H1 (cell line): ENCODE measurements at regions not wholly inside any gene's neighbourhood (a gene's known extent, or its start where the extent isn't known, plus 50 kb on each side); places are given as distances from the start of the nearest gene placed in this dataset.

Source experiments
- CTCF ChIA-PET: fragments of 300-600 bp; sonication (Branson Sonifier 250); formaldehyde crosslinking; loops from one replicate; lab custom pipeline; 2021; ENCODE audit not compliant: partially characterized antibody; lab: Charles Lee
- POLR2A ChIA-PET: fragments of 300-600 bp; sonication (Branson Sonifier 250); formaldehyde crosslinking; loops from one replicate; lab custom pipeline; 2021; ENCODE audit warnings: inconsistent platforms; ENCODE audit not compliant: partially characterized antibody; lab: Charles Lee
- DNase-seq, 2 experiments: peaks; one replicate each; pipeline versions ENCODE4 v3.0.0 to v3.0.0-alpha.2; 2010 to 2022; ENCODE audit warnings: low spot score in 2 of 2, low read depth in 1 of 2, mixed read lengths in 1 of 2
- FAIRE-seq: peaks from 2 replicates; lab custom pipeline; 2011; peaks lifted over from hg19 to GRCh38; lab: Jason Lieb, UNC
- H2AFZ ChIP-seq: 2 replicates; pipeline ENCODE4 v1.8.1; 2012; ENCODE audit warnings: low read length, inconsistent platforms
- H2AK5ac ChIP-seq: 2 replicates; pipeline ENCODE4 v1.6.1; 2013; ENCODE audit warnings: low read depth, low read length
- H2BK120ac ChIP-seq: replicated peaks from 2 replicates; pipeline ENCODE3; 2013; ENCODE audit warnings: low read depth, low read length, inconsistent platforms
- H2BK12ac ChIP-seq: 2 replicates; pipeline ENCODE4 v1.6.1; 2013; ENCODE audit warnings: low read depth, low read length
- H2BK15ac ChIP-seq: 2 replicates; pipeline ENCODE4 v1.6.1; 2013; ENCODE audit warnings: low read length
- H2BK20ac ChIP-seq: 2 replicates; pipeline ENCODE4 v1.6.1; 2013; ENCODE audit warnings: low read length
- H2BK5ac ChIP-seq: 2 replicates; pipeline ENCODE4 v1.6.1; 2013; ENCODE audit warnings: low read depth, low read length
- H3K14ac ChIP-seq: 2 replicates; pipeline ENCODE4 v1.6.1; 2013; ENCODE audit warnings: inconsistent platforms; ENCODE audit not compliant: insufficient read length
- H3K18ac ChIP-seq: 2 replicates; pipeline ENCODE4 v1.6.1; 2013; ENCODE audit warnings: low read length; ENCODE audit errors: extremely low read depth
- H3K23ac ChIP-seq: 2 replicates; pipeline ENCODE4 v1.6.1; 2013; ENCODE audit warnings: inconsistent platforms; ENCODE audit not compliant: insufficient read length
- H3K23me2 ChIP-seq: 2 replicates; pipeline ENCODE4 v1.6.1; 2013; ENCODE audit warnings: low read depth, low read length
- H3K27ac ChIP-seq: 2 replicates; pipeline ENCODE4 v1.6.1; 2011; ENCODE audit warnings: low read depth, low read length, inconsistent platforms
- H3K27me3 ChIP-seq, 4 experiments: replicated peaks in 1 of 4; 1 replicate in 1 of 4; 2 replicates in 3 of 4; pipeline versions ENCODE4 v1.6.1 to v1.8.1; 2011 to 2013; ENCODE audit warnings: low read length in 3 of 4, mild to moderate bottlenecking in 3 of 4, inconsistent platforms in 2 of 4, mixed read lengths in 2 of 4, moderate library complexity in 1 of 4; ENCODE audit not compliant: control insufficient read depth in 3 of 4, insufficient read depth in 3 of 4; ENCODE audit errors: extremely low read depth in 1 of 4
- H3K36me3 ChIP-seq, 4 experiments: 2 replicates each; pipeline versions ENCODE4 v1.6.1 to v1.8.1; 2011 to 2013; ENCODE audit warnings: mild to moderate bottlenecking in 4 of 4, low read length in 3 of 4, moderate library complexity in 2 of 4, control low read depth in 1 of 4, inconsistent platforms in 1 of 4; ENCODE audit not compliant: insufficient read depth in 4 of 4, control insufficient read depth in 2 of 4
- H3K4ac ChIP-seq: replicated peaks from 2 replicates; pipeline ENCODE3; 2013; ENCODE audit warnings: low read length, low read depth, mixed read lengths, inconsistent platforms; ENCODE audit not compliant: insufficient read length
- H3K4me1 ChIP-seq, 4 experiments: replicated peaks in 1 of 4; 1 replicate in 1 of 4; 2 replicates in 3 of 4; pipeline versions ENCODE4 v1.6.1 to v1.8.1; 2011 to 2013; ENCODE audit warnings: low read length in 3 of 4, inconsistent platforms in 2 of 4, mixed read lengths in 1 of 4; ENCODE audit not compliant: insufficient read depth in 4 of 4, control insufficient read depth in 3 of 4
- H3K4me2 ChIP-seq, 2 experiments: 2 replicates each; pipeline versions ENCODE4 v1.6.1 to v1.8.1; 2011 to 2013; ENCODE audit warnings: low read depth in 2 of 2, low read length in 2 of 2, control low read depth in 1 of 2, inconsistent platforms in 1 of 2, mild to moderate bottlenecking in 1 of 2; ENCODE audit not compliant: insufficient read depth in 1 of 2
- H3K4me3 ChIP-seq, 4 experiments: fragments of 200-600, 300-600 bp in 1 of 4; sonication (generic), shearing (Covaris generic), sonication (Bioruptor Twin) in 1 of 4; 2 replicates each; pipeline versions ENCODE4 v1.5.1 to v1.8.1; 2011 to 2016; ENCODE audit warnings: low read length in 4 of 4, low read depth in 3 of 4, control low read depth in 2 of 4, inconsistent platforms in 2 of 4, mild to moderate bottlenecking in 2 of 4, mixed read lengths in 1 of 4, moderate library complexity in 1 of 4; ENCODE audit not compliant: insufficient read depth in 2 of 4; ENCODE audit errors: extremely low read depth in 1 of 4
- H3K56ac ChIP-seq: replicated peaks from 2 replicates; pipeline ENCODE3; 2013; ENCODE audit warnings: low read depth, mild to moderate bottlenecking, mixed read lengths, low read length, inconsistent platforms; ENCODE audit not compliant: insufficient read length
- H3K79me1 ChIP-seq: 2 replicates; pipeline ENCODE4 v1.6.1; 2013; ENCODE audit warnings: low read depth, low read length, control low read depth
- H3K79me2 ChIP-seq, 2 experiments: 2 replicates each; pipeline versions ENCODE4 v1.6.1 to v1.8.1; 2012 to 2013; ENCODE audit warnings: low read length in 2 of 2, mild to moderate bottlenecking in 2 of 2, inconsistent platforms in 1 of 2; ENCODE audit not compliant: insufficient read depth in 2 of 2, control insufficient read depth in 1 of 2
- H3K9ac ChIP-seq, 4 experiments: replicated peaks in 1 of 4; 1 replicate in 1 of 4; 2 replicates in 3 of 4; pipeline versions ENCODE4 v1.6.1 to v1.8.1; 2011 to 2013; ENCODE audit warnings: low read depth in 3 of 4, low read length in 3 of 4, control low read depth in 2 of 4, mild to moderate bottlenecking in 2 of 4, moderate library complexity in 2 of 4, inconsistent platforms in 1 of 4; ENCODE audit errors: extremely low read depth in 1 of 4
- H3K9me3 ChIP-seq, 2 experiments: 2 replicates each; pipeline versions ENCODE4 v1.6.1 to v1.8.1; 2012 to 2013; ENCODE audit warnings: mild to moderate bottlenecking in 2 of 2, moderate library complexity in 2 of 2, control low read depth in 1 of 2, inconsistent platforms in 1 of 2, low read depth in 1 of 2, low read length in 1 of 2, mixed read lengths in 1 of 2; ENCODE audit not compliant: insufficient read depth in 2 of 2
- H4K20me1 ChIP-seq, 2 experiments: replicated peaks in 1 of 2; 2 replicates each; pipeline versions ENCODE3 to v1.8.1; 2011 to 2013; ENCODE audit warnings: inconsistent platforms in 2 of 2, low read length in 2 of 2, mild to moderate bottlenecking in 1 of 2; ENCODE audit not compliant: insufficient read depth in 2 of 2, control insufficient read depth in 1 of 2
- H4K5ac ChIP-seq: 2 replicates; pipeline ENCODE4 v1.6.1; 2013; ENCODE audit warnings: low read length, low read depth, mixed read lengths, inconsistent platforms; ENCODE audit not compliant: insufficient read length
- H4K8ac ChIP-seq: 2 replicates; pipeline ENCODE4 v1.8.0; 2013; ENCODE audit warnings: mild to moderate bottlenecking, moderate library complexity, low read length, inconsistent platforms; ENCODE audit not compliant: insufficient read depth; ENCODE audit errors: extremely low read depth
- H4K91ac ChIP-seq: replicated peaks from 2 replicates; pipeline ENCODE3; 2013; ENCODE audit warnings: low read length, mixed read lengths, inconsistent platforms; ENCODE audit not compliant: insufficient read length
- ASH2L ChIP-seq: fragments of 200-600, 300-600 bp; sonication (generic); IDR thresholded peaks from one replicate; pipeline ENCODE4 v1.7.1; 2017; ENCODE audit warnings: low read length
- SP1 ChIP-seq: IDR thresholded peaks from 2 replicates; pipeline ENCODE4 v1.6.1; 2011; ENCODE audit warnings: low read depth, low read length
- WGBS, 2 experiments: shearing (Covaris generic) in 1 of 2; methylation state at CpG; one replicate each; pipeline versions ENCODE4 v1.1.6 to v1.1.7; 2013 to 2015; ENCODE audit warnings: low lambda C conversion rate in 2 of 2, mixed read lengths in 2 of 2, inconsistent platforms in 1 of 2, low coverage in 1 of 2, missing lambda C conversion rate in 1 of 2; ENCODE audit not compliant: insufficient replicate concordance in 2 of 2, insufficient coverage in 1 of 2, insufficient read length in 1 of 2; ENCODE audit errors: extremely low coverage in 1 of 2, missing lambda C conversion rate in 1 of 2; 5-methylcytosine and 5-hydroxymethylcytosine counted together

GRCh38 chr11:115699733-115700132 is 195.5 kb upstream of the CADM1 start:
- Histone ChIP-seq H3K4ac (no peak overlapping the region), H4K91ac (no peak overlapping the region), H3K23me2 (no peaks in the 10 kb centered on the region), H3K9ac (no peak overlapping the region), H3K4me3 (no peak overlapping the region), H2BK12ac (no peak overlapping the region), H4K20me1 (no peaks in the 10 kb centered on the region), H3K56ac (no peak overlapping the region), H2BK5ac (no peak overlapping the region)
- FAIRE-seq: no peak
- POLR2A ChIA-PET: no interaction called here
- no peak for TF ChIP-seq SP1
- no peak for TF ChIP-seq ASH2L
- TF ChIP-seq, all 59 proteins: peak for 0
- CTCF ChIA-PET: interaction anchor here (0.9 to 1.4 kb wide), 3 partner anchors 28 to 169 kb away, joined by 3 read pairs; no protein-coding TSS in a partner anchor
- DNase-seq: no peak
- Histone ChIP-seq H4K8ac (no peak overlapping the region), H2BK120ac (no peak overlapping the region), H2BK20ac (no peak overlapping the region), H3K4me1 (peaks cover 0 to 2% (median under 1%) of the 10 kb centered on the region in 4 experiments; a peak in 2 of 7 replicates), H3K9me3 (no peaks in the 10 kb centered on the region; a peak in 1 of 4 replicates), H3K4me2 (no peak overlapping the region), H2BK15ac (no peak overlapping the region), H3K79me1 (no peaks in the 10 kb centered on the region), H3K27me3 (no peaks in the 10 kb centered on the region), H2AK5ac (no peak overlapping the region), H3K79me2 (no peaks in the 10 kb centered on the region), H3K18ac (no peak overlapping the region), H3K23ac (no peak overlapping the region), H4K5ac (no peak overlapping the region), H3K27ac (no peak overlapping the region), H2AFZ (no peak overlapping the region), H3K36me3 (no peaks in the 10 kb centered on the region), H3K14ac (no peak overlapping the region)
- WGBS, 2 experiments: 77% methylated on average over 3 of the region's 3 CpGs; no CpG with 5 or more reads in 1 of the 2 experiments
